ENCODE measurements at regions not wholly inside any gene's neighbourhood (a gene's known extent, or its start where the extent isn't known, plus 50 kb on each side); places are given as distances from the start of the nearest gene placed in this dataset.
"Not testable (repeated sequence)": the region's sequence is repeated elsewhere in the genome, so short reads cannot be mapped to it uniquely, and the experiment has no call there.

GRCh38 chr18:51479736-51480135 lies 282.3 kb upstream of the MEX3C start:
- no peak for DNase-seq

DNA sequence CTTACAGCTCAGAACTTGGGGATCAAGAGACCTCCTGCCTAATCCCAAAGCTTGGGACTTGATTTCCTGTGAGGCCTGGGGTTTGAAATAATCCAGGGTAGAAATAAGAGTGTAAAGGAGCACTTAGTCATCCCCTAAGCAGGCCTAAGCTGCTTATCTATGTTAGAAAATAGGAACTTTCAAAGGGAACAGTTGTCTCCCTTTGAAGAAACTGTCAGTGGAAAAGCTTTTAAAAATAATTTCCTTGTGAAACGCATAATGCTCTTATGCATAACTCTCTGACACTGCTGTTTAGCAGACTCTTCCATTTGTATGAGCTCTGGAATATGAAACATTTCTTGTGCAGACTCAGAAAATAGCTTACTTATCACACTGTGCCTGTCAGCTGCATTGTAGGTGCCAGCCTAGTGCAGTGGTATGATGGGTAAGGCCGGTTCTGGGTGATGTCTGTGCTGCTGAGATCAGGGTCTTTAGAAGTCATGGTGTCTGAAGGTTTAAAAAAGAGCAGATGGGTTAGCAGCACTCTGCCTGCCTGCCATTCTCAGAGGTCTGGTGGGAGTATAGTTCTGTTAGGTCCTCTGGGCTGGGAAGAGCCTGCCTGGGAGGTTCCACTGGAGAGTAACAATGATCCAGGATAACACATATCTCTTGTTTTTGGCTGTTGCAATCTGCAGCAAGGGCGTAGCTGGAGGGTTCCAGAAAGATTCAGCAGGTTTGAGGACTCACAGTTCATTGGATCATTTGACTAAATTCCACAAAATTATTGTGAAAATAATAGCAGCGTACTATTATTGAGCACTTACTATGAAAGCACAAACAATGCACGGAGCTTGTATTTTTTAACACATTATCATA lies 283.2 kb upstream of the MEX3C start:
- no peak for DNase-seq

DNA sequence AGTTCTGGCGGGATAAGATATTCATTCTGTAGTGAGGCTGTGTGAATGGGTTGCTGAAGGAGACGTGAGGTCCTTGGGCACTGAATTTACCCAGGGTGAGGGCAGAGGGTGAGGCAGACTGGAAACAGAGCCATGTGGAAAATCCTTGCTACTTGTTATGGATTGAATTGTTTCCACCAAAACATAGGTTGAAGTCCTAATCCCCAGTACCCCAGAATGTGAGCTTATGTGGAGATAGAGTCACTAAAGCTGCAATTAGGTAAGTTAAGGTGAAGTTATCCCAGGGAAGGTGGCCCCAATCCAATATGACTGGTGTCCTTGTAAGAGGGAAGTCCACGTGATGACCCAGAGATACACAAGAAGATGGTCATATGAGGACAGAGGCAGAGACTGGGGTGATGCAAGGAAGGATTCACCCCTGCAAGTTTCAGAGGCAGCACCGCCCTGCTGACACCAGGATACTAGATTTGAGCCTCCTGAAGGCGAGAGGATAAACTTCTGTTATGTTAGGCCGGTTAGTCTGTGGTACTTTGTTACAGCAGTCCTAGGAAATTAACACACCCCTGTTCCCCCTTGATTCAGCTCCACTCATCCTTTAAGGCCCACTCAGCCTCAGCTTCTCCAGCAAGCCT lies 289.4 kb upstream of the MEX3C start:
- DNase-seq, result no peak

- no peak for DNase-seq
Measured at GRCh38 chr18:51490417-51490816, 292.9 kb upstream of the MEX3C start.

- no peak for DNase-seq
Measured at GRCh38 chr18:51490860-51491259, 293.4 kb upstream of the MEX3C start.

DNA sequence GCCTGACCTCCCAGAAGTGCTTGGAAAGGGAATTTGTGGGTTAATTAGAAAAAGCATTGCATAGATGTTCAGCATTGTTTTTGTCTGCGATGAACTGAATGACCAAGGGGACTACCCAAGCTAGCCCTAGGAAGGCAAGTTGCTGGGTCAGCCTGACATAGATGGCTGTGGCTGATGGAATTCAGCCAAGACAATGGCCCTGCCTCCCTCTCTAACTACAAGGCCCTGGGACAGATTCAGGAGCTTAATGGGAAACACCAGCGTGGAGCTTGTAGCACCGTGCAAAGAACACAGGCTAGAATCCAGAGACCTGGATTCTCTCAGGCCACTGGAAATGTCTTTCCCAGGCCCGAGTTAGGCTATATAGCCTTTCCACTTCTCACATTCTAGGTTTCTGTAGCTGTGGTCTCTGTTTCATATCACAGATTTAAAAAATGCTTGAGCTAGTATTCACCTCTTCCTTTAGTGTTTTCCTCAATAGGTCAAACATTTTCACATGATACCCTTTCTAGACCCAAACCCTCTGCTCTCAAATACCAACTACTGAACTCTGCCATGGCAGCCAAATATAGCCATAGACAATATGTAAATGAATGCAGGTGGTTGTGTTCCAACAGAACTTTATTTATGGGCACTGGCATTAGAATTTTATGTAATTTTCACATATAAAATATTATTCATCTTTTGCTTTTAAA lies 294.3 kb upstream of the MEX3C start:
- no peak for DNase-seq

- DNase-seq, result no peak
Measured at GRCh38 chr18:51498085-51498855, 300.8 kb upstream of the MEX3C start.

DNA sequence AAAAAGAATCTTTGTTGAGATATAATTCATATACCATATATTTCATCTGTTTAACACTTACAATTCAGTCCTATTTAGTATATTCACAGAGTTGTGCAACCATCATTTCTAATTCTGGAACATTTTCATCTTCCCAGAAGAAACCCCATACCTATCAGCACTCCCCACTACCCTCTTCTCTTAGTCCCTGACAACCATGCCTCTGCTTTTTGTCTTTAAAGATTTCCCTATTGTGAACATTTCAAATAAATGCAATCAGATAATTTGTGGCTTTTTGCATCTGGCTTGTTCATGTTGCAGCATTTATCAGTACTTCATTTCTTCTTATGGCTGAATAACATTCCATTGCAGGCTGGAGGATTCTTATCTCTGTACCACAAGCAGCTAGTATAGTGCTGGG lies 305.9 kb upstream of the MEX3C start:
- DNase-seq, result no peak

- DNase-seq, result no peak
Measured at GRCh38 chr18:51506811-51507210, 309.3 kb upstream of the MEX3C start.

DNA sequence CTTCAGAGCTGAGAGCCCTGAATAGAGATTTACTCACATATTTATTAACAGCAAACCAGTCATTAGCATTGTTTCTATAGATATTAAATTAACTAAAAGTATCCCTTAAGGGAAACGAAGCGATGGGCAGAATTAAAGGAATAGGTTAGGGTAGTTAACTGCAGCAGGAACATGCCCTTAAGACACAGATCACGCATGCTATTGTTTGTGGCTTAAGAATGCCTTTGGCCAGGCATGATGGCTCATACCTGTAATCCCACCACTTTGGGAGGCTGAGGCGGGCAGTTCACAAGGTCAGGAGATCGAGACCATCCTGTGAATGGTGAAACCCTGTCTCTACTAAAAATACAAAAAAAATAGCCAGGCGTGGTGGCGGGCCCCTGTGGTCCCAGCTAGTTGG lies 310.9 kb upstream of the MEX3C start:
- not testable (repeated sequence) for DNase-seq

DNA sequence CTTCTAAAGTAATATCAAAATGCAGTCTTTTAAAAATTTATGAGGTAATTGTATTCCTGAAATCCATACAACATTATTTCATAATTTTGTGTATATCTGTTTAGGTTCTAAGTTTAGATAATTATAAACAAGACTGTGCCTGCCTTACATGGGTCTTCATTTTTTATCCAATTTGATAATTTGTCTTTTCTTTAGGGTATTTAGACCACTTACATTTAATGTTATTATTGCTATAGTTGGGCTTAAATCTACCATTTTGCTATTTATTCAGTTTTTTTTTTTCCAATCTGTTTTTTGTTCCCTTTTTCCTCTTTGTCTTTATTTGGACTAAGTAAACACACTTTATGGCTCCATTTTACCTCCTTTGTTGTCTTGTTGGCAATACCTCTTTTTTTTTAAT lies 312.5 kb upstream of the MEX3C start:
- DNase-seq, result no peak

- no peak for DNase-seq
Measured at GRCh38 chr18:51513517-51513916, 316.0 kb upstream of the MEX3C start.

GRCh38 chr18:51514128-51514527 lies 316.6 kb upstream of the MEX3C start:
- DNase-seq, result no peak

DNA sequence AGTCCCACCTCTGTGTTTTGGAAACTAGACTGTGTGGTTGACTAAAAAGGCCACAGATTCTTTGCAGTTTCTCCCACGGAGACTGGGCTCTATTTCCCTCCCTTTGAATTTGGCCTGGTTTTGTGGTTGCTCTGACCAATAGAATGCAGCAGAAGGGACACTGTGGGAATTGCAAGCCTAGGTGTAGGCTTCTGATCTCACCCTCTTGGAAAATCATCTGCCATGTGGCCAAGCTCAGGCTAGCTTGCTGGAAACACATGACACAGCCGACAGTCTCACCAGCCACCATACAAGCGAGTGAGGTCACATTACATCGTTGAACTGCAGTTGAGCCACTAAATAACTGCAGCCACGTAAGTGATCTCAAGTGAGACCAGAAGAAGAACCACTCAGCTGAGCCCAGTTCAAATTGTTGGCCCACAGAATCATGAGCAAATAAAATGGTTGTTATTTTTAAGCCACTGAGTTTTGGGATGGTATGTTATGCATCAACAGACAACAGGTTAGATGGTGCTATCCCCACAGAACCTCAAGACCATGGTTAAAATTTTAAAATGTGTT lies 319.1 kb upstream of the MEX3C start:
- no peak for DNase-seq

GRCh38 chr18:51519571-51519970 lies 322.1 kb upstream of the MEX3C start:
- DNase-seq, result no peak

GRCh38 chr18:51520676-51521180 lies 323.2 kb upstream of the MEX3C start:
- no peak for DNase-seq

- DNase-seq, result no peak
Measured at GRCh38 chr18:51522338-51522737, 324.9 kb upstream of the MEX3C start.

DNA sequence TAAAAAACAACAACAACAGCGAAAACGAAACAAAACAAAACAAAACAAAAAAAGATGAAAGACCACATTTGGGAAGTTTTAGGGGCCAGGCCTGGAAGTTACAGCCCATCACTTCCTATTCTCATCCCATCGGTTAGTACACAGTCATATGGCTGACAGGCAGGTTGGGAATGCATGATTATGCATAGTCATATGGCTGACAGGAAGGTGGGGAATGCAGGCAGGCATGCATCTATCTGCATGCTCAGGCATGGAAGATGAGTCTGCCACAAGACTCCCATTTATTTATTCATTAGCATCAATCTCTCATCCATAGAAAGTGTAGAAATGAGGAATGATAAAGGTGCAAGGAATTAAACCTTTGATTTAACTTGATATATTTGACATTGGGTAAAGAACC lies 325.3 kb upstream of the MEX3C start:
- DNase-seq, result no peak

DNA sequence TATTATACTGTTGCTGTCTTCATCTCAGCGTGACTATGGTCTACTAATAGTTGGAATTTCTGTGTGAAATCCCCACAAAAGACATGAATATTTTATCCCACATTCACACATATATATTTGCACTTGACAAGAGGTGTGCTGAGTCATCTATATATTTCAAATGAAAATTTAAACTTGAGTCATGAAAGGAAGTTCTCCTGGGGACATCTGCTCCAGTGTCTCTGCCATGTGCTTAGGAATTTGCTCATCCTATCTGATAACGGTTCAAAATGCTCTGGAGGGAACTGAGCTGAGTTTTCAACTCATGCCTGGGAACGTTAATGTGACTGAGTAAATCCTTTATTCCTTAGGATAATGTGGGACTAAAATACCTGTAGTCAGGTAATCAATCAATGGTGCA lies 326.2 kb upstream of the MEX3C start:
- no peak for DNase-seq

- no peak for DNase-seq
Measured at GRCh38 chr18:51525453-51526225, 328.2 kb upstream of the MEX3C start.

DNA sequence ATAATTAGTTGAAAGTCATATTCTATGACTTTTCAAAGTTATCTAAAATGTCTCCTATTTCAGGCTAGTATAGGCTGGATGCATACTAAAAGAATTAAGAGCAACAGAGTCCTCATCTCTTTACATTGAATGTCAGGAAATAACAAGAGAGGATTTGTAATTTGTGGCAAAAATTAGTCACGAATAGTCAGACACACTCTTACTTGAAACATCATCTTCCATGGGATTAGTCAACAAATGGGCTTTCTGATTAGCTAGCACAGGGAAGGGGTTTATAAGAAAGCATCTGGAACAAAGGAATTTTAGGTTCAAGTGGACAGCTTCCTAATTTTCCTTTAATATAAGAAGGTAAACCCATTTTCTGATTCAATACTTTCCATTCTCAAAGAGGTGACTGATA lies 330.3 kb upstream of the MEX3C start:
- no peak for DNase-seq

DNA sequence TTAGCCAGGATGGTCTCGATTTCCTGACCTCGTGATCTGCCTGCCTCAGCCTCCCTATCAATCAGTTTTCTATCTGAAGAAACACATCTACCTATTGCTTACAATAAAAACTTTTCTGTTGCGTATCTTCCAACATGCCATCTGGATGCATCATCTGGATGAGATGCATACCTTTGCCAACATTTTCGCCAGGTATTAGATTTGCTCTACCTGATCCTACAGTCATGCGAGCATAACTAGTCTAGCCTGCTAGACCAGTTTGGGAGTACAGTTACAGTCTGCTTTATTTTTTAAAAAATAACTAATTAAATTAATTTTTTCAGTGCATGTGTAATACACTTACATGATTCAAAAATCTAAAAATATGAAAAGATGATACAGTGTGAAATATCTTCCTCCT lies 334.0 kb upstream of the MEX3C start:
- no peak for DNase-seq

Measured in NCI-H1048 (cell line).